HG03442 (cell line): ENCODE measurements at regions not wholly inside any gene's neighbourhood (a gene's known extent, or its start where the extent isn't known, plus 50 kb on each side); places are given as distances from the start of the nearest gene placed in this dataset.
"Not testable (repeated sequence)": the region's sequence is repeated elsewhere in the genome, so short reads cannot be mapped to it uniquely, and the experiment has no call there.

ENCODE experiments used
- ATAC-seq: cut with Tn5 transposase; IDR thresholded peaks from one replicate; pipeline ENCODE4 v1.9.1; 2021; ENCODE audit warnings: mild to moderate bottlenecking, moderate library complexity; ENCODE audit not compliant: unreplicated experiment

DNA sequence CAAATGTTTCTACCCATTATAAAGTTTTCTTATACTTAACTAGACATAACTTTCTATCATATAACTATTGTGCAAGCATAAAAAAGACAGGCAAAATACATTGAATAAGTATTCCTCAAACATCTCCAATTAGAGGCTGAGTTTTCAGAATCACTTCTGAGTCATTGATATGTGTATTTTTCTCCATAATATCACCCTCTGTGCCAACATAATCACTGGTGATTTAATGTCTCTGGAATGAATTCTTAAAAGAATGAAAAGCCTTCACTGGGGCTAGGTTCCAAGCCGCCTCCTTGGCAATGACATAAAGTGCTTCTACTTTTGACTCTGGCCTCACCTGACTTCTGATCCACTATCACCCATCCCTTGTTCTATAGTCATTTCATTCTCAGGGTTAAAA is 197.0 kb upstream of the E2F8 start:
- no peak for ATAC-seq

DNA sequence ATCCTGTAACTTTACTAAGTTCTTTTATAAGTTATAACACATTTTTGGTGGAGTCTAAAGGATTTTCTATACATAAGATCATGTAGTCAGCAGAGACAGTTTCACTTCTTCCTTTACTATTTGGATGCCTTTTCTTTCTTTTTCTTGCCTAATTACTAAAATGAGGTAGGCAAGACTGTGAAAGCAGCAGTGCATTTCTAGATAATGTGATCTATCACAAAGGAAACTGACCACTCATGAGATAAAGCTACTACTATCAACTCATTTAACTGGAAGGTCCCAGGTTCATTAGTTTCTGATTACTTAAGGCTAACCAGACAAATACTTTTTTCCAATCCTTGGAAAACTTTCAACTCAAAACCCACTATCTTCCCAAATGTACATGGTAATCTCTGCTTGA is 196.2 kb upstream of the E2F8 start:
- ATAC-seq: peak; percentile 27

DNA sequence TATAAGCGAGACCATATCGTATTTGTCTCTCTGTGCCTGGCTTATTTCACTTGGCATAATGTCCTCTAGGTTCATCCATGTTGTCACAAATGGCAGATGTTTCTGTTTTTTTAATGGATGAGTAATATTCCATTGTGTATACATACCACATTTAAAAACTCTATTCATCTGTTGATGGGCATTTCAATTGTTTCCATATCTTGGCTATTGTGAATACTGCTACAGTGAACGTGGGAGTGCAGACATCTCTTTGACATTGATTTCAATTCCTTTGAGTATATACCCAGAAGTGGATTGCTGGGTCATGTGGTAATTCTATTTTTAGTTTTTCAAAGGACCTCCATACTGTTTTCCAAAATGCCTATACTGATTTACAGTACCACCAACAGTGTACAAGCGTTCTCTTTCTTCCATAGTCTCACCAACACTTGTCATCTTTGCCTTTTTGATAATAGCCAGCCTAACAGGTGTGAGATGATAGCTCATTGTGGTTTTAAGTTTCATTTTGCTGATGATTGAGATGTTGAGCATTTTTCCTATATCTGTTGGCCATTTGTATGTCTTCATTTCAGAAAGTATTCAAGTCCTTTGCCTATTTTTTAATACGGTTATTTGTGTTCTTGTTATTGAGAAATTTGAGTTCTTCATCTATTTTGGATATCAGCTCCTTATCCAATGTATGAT is 194.7 kb upstream of the E2F8 start:
- no peak for ATAC-seq

- ATAC-seq: no peak
These were observed 193.0 kb upstream of the E2F8 start for GRCh38 chr11:19433791-19434190.

GRCh38 chr11:19433367-19433766 is 192.6 kb upstream of the E2F8 start:
- ATAC-seq: peak; percentile 56

- peak; percentile 54 for ATAC-seq
These were observed 191.8 kb upstream of the E2F8 start for GRCh38 chr11:19432370-19433061.

GRCh38 chr11:19430754-19431398 is 190.1 kb upstream of the E2F8 start:
- no peak for ATAC-seq

GRCh38 chr11:19430346-19430745 is 189.6 kb upstream of the E2F8 start:
- ATAC-seq: no peak

- ATAC-seq: no peak
These were observed 188.5 kb upstream of the E2F8 start for GRCh38 chr11:19429108-19429760.

GRCh38 chr11:19428206-19429002 is 187.7 kb upstream of the E2F8 start:
- no peak for ATAC-seq

- no peak for ATAC-seq
These were observed 186.1 kb upstream of the E2F8 start for GRCh38 chr11:19426756-19427403.

GRCh38 chr11:19426011-19426755 is 185.4 kb upstream of the E2F8 start:
- ATAC-seq: no peak

DNA sequence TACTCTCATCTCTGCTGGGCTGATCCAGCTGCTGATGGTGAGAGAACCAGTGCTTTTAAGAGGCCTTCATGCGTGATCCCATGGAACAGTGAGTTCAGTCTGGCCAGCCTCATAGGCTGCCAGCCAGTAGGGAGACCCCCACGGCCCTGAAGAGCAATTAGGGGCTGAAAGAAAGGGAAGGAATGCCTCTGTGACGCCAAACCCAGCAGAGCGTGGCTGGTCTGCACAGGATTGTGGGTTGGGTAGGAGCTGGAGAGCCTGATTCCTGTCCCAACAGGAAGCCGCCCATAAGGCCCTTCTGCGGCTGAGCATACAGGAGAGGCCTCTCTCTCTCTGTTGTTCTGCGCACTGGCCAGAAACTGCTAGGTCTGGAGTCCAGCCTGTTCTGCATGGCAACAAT is 181.5 kb upstream of the E2F8 start:
- ATAC-seq: no peak

GRCh38 chr11:19420868-19421533 is 180.3 kb upstream of the E2F8 start:
- no peak for ATAC-seq

DNA sequence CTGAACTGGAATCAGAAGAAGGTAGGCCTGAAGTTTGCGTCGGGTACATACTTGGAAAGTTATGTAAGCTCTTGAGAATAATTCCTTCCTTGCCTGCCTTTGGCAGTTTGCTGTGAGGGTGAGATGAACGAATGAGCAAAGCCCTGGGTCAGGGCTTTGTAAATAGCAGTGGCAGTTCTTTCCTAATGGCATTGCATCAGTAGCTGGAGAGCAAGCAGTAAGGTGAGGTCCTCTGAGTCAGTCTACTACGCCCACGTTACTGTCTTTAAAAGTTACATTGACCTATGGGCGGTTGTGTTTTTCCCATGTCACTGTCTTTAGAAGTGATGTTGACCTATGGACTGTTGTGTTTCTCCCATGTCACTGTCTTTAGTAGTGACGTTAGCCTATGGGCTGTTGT is 179.1 kb upstream of the E2F8 start:
- ATAC-seq: no peak

GRCh38 chr11:19419021-19419750 is 178.4 kb upstream of the E2F8 start:
- ATAC-seq: no peak

DNA sequence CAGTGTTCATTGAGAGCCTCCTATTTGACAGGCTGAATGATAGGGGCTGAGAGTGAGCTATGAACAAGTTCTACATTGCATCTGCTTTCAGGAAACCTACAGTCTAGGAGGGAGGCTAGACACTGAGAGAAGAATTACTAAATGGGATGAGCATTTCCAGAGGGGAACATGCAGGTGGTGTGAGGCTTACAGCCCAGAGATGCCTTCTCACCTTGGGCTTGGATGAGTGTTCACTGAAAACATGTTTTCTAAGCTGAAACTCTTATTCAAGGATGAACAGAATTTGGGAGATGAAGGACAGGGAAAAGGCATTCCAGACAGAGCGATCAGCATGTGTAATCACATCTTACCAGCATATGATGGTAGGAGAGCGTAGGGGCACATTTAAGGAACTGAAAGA is 177.5 kb upstream of the E2F8 start:
- ATAC-seq: no peak

DNA sequence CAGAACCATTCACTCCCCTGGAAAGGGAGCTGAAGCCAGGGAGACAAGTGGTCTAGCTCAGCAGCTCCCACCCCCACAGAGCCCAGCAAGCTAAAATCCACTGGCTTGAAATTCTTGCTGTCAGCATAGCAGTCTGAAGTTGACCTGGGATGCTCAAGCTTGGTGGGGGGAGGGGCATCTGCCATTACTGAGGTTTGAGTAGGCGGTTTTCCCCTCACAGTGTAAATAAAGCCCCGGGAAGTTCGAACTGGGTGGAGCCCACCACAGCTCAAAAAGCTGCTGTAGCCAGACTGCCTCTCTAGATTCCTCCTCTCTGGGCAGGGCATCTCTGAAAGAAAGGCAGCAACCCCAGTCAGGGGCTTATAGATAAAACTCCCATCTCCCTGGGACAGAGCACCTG is 171.3 kb upstream of the E2F8 start:
- ATAC-seq: not testable (repeated sequence)
